ENCODE measurements at regions not wholly inside any gene's neighbourhood (a gene's known extent, or its start where the extent isn't known, plus 50 kb on each side); places are given as distances from the start of the nearest gene placed in this dataset.

DNA sequence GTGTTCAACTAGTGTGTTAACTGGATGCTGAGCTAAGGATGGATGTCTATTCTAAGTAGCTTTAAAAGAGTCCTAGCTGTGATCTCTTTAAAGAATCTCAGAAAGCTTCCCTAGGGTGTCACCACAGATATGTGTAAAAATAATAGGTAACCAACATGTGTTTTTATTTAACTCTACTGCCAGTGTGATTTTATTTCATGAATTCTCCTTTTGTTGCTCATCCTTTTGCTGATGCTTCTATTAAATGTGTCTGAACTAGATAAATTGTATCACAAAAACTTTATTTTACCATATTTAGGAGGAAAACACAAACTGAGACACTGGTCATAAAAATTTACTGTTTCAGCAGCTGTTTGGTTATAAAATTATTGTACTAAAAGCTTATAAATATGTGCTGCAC is 809.4 kb upstream of the CITED2 start:
- DNase-seq (ENCODE audit: low spot score): no peak
- H3K27ac Mint-ChIP-seq: no peak overlapping the region
- H3K36me3 Mint-ChIP-seq (ENCODE audit: low read depth): no peaks in the 10 kb centered on the region
- intact Hi-C loops (cut with micrococcal nuclease): no loop called here
- no peaks in the 10 kb centered on the region for H3K9me3 Mint-ChIP-seq
- H3K4me3 Mint-ChIP-seq: no peak overlapping the region
- H3K27me3 Mint-ChIP-seq (ENCODE audit: insufficient read depth): no peaks in the 10 kb centered on the region
- no peaks in the 10 kb centered on the region for H3K4me1 Mint-ChIP-seq (ENCODE audit: low read depth)

DNA sequence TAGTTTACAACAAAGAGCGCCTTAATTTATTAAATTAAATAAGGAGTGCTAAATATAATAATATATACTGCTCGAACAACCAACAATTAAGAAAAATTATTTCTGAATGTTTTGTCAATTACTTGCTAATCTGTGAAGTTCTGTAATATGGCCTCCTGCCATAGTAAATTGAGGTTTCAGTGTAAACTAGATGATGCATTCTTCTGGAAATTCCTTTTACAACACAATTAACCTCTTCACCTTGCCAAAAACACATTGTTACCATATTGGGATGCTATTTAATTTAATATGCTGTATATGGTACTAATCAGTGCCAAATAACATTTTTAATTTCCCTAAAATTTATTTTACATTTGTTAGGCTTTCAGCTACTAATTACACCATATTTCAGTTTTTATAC is 808.4 kb upstream of the CITED2 start:
- no peaks in the 10 kb centered on the region for H3K27me3 Mint-ChIP-seq (ENCODE audit: insufficient read depth)
- intact Hi-C loops (cut with micrococcal nuclease): no loop called here
- H3K9me3 Mint-ChIP-seq: no peaks in the 10 kb centered on the region
- H3K4me3 Mint-ChIP-seq: no peak overlapping the region
- no peak for DNase-seq (ENCODE audit: low spot score)
- H3K4me1 Mint-ChIP-seq (ENCODE audit: low read depth): no peaks in the 10 kb centered on the region
- no peaks in the 10 kb centered on the region for H3K36me3 Mint-ChIP-seq (ENCODE audit: low read depth)
- H3K27ac Mint-ChIP-seq: no peak overlapping the region

DNA sequence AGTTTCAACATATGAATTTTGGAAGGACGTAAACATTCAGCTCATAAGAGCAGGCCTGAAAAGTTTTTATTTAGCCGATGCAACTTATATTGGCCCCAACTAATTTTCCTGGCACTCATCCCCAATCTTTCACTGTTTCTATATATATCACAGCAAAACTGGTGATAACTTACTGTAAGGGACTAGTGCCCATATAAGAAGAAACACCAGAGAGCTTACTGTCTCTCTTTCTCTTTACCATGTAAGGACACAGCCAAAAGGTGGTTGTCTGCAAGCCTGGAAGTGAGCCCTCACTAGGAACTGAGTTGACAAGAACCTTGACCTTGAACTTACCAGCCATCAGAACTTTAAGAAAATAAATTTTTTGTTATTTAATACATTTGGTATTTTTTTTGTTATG is 807.4 kb upstream of the CITED2 start:
- no peak overlapping the region for H3K27ac Mint-ChIP-seq
- H3K9me3 Mint-ChIP-seq: no peaks in the 10 kb centered on the region
- no peaks in the 10 kb centered on the region for H3K36me3 Mint-ChIP-seq (ENCODE audit: low read depth)
- H3K4me3 Mint-ChIP-seq: no peak overlapping the region
- intact Hi-C loops (cut with micrococcal nuclease): no loop called here
- H3K27me3 Mint-ChIP-seq (ENCODE audit: insufficient read depth): no peaks in the 10 kb centered on the region
- no peaks in the 10 kb centered on the region for H3K4me1 Mint-ChIP-seq (ENCODE audit: low read depth)
- no peak for DNase-seq (ENCODE audit: low spot score)

DNA sequence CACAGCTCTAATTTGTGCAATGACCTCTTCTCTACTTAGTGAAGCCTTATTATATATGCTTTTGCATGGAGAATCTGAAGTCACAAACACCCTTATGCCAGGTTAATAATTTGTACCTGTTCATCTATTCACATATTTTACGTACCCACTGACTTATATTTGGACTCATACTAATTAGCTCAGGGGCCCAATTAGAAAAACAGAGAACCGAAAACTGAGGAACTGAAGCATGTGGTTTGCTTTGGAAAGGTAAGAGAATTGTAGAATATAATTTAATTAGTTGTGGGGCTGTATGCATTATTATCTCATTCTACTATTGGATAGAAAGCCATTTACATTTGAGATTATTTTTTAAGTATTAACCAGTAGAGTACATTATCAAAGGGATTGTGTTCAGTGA is 805.9 kb upstream of the CITED2 start:
- Mint-ChIP-seq H3K36me3 (ENCODE audit: low read depth) (no peaks in the 10 kb centered on the region), H3K27ac (no peak overlapping the region), H3K9me3 (no peaks in the 10 kb centered on the region), H3K27me3 (ENCODE audit: insufficient read depth) (no peaks in the 10 kb centered on the region), H3K4me3 (no peak overlapping the region), H3K4me1 (ENCODE audit: low read depth) (no peaks in the 10 kb centered on the region)
- intact Hi-C loops (cut with micrococcal nuclease): no loop called here
- DNase-seq (ENCODE audit: low spot score): no peak

DNA sequence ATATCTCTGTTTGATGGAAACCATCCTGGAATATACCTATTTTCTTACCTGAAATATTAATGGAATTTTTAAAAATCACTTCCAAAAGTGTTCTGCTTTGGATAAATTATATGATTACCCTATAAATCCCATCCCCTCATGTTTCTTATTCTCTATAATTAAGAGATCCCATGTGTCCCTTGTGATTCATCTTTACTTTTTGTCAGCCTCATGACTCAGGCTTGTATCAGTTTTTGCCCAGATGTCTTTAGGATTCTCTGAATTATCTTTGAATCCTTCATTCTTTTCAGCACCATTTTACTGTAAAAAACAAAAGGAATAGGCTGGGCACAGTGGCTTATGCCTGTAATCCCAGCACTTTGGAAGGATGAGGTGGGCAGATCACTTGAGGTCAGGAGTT is 804.5 kb upstream of the CITED2 start:
- H3K27ac Mint-ChIP-seq: no peak overlapping the region
- no peak for DNase-seq (ENCODE audit: low spot score)
- no peaks in the 10 kb centered on the region for H3K9me3 Mint-ChIP-seq
- H3K27me3 Mint-ChIP-seq (ENCODE audit: insufficient read depth): no peaks in the 10 kb centered on the region
- no peak overlapping the region for H3K4me3 Mint-ChIP-seq
- intact Hi-C loops (cut with micrococcal nuclease): no loop called here
- no peaks in the 10 kb centered on the region for H3K36me3 Mint-ChIP-seq (ENCODE audit: low read depth)
- no peaks in the 10 kb centered on the region for H3K4me1 Mint-ChIP-seq (ENCODE audit: low read depth)

DNA sequence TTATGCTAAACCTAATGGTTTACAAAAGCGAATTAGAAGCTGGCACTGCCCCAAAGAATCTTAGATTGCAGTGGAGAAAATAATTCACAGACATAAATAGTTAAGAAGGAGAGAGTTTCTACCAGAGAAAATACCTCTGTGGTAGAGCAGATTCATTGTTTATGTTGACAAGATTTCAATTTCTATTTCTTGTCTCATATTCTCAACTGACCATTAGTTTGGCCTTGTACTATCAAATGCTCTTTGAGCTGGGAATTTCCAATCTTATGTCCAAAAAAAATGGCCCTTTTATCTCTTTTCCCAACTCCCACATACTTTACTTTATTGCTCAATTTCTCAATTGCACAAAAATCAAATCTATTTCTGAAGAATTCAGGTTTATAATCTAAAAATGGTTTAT is 804.1 kb upstream of the CITED2 start:
- intact Hi-C loops (cut with micrococcal nuclease): no loop called here

DNA sequence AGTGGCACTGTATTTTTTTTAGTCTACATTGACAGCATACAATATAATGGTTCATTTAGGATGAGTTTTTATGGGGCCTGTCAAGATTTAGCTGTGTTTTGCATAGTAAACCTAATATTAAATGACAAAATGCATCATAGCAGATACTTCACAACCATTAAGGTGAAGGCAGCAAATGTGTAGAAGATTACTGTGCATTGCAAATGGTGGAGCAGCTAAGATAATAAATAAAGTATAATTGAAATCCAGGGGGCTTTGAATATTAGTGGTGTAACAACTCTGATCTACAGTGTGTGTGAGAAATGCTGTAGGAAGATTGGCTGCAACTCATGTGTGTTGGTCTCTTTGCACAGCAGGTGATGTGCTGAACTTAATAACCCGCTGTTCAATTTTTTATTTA is 801.9 kb upstream of the CITED2 start:
- Mint-ChIP-seq H3K27me3 (ENCODE audit: insufficient read depth) (no peaks in the 10 kb centered on the region), H3K4me3 (no peak overlapping the region), H3K4me1 (ENCODE audit: low read depth) (no peaks in the 10 kb centered on the region), H3K27ac (no peak overlapping the region), H3K36me3 (ENCODE audit: low read depth) (no peaks in the 10 kb centered on the region), H3K9me3 (peaks cover 4% of the 10 kb centered on the region)
- intact Hi-C loops (cut with micrococcal nuclease): no loop called here
- DNase-seq (ENCODE audit: low spot score): no peak

More for the DNA sequence above, 804.1 kb upstream of the CITED2 start:
- Mint-ChIP-seq H3K4me1 (ENCODE audit: low read depth) (no peaks in the 10 kb centered on the region), H3K27me3 (ENCODE audit: insufficient read depth) (no peaks in the 10 kb centered on the region), H3K4me3 (no peak overlapping the region), H3K27ac (no peak overlapping the region), H3K36me3 (ENCODE audit: low read depth) (no peaks in the 10 kb centered on the region), H3K9me3 (no peaks in the 10 kb centered on the region)
- no peak for DNase-seq (ENCODE audit: low spot score)

DNA sequence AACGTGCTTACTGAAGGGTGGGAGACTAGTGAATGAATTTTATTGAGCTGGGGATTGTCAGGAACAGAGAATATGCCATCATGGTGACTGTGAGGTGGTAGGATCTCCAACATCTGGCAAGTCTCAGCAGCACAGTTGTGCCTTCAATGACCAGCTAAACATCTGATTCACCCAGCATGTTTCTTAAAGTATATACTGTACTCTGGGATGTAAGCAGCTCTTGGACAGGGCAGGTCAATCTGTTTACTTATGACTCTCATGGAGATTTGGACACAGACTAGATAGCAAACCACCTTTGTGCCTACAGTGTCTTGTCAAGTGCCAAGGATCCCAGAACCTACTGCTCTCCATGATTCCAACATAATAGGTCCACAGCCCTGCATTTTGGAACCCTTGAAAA is 801.0 kb upstream of the CITED2 start:
- intact Hi-C loops (cut with micrococcal nuclease): no loop called here
- no peak for DNase-seq (ENCODE audit: low spot score)
- no peak overlapping the region for H3K4me3 Mint-ChIP-seq
- no peak overlapping the region for H3K27ac Mint-ChIP-seq
- no peaks in the 10 kb centered on the region for H3K36me3 Mint-ChIP-seq (ENCODE audit: low read depth)
- no peaks in the 10 kb centered on the region for H3K4me1 Mint-ChIP-seq (ENCODE audit: low read depth)
- no peaks in the 10 kb centered on the region for H3K27me3 Mint-ChIP-seq (ENCODE audit: insufficient read depth)
- H3K9me3 Mint-ChIP-seq: peaks cover 4% of the 10 kb centered on the region

DNA sequence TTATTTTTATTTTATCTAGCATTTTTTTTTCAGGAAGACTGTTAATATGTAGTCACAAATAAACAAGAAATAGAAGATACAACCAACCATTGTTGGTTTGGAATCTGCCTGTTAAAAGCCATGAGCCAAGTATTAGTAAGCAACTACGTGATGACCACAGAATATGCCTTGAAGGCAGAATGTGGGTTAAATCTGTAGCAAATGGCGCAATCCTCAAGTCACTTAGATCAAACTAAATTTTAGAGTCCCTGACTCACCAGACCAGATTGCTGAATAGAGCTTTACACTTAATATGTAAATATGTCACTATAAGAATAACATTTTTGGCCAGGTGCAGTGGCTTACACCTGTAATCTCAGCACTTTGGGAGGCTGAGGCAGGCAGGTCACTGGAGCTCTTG is 800.1 kb upstream of the CITED2 start:
- no peak for DNase-seq (ENCODE audit: low spot score)
- no peak overlapping the region for H3K27ac Mint-ChIP-seq
- H3K27me3 Mint-ChIP-seq (ENCODE audit: insufficient read depth): peaks cover 1% of the 10 kb centered on the region
- H3K9me3 Mint-ChIP-seq: peaks cover 4% of the 10 kb centered on the region
- H3K4me3 Mint-ChIP-seq: no peak overlapping the region
- intact Hi-C loops (cut with micrococcal nuclease): no loop called here
- H3K4me1 Mint-ChIP-seq (ENCODE audit: low read depth): no peaks in the 10 kb centered on the region
- no peaks in the 10 kb centered on the region for H3K36me3 Mint-ChIP-seq (ENCODE audit: low read depth)

DNA sequence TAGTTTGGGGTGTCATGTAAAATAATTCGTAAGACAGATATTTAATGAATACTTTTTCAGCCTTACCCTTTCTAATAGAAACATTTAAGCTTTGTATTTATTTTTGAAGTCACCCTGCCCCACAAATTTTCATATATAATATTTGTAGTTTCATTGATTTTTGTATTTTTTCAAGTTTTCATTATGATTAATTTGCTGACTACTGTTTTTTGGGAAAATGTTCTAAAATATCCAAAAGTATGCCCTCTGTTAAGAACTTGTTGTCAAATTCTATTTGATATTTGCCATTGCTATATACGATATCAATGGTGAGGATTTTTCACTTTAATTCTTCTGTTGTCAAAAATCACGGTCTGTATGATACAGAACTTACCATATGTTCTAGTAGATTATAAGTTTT is 793.9 kb upstream of the CITED2 start:
- no peak for DNase-seq (ENCODE audit: low spot score)
- no peaks in the 10 kb centered on the region for H3K36me3 Mint-ChIP-seq (ENCODE audit: low read depth)
- intact Hi-C loops (cut with micrococcal nuclease): no loop called here
- H3K27me3 Mint-ChIP-seq (ENCODE audit: insufficient read depth): peaks cover 1% of the 10 kb centered on the region
- no peak overlapping the region for H3K4me3 Mint-ChIP-seq
- no peaks in the 10 kb centered on the region for H3K4me1 Mint-ChIP-seq (ENCODE audit: low read depth)
- H3K27ac Mint-ChIP-seq: no peak overlapping the region
- H3K9me3 Mint-ChIP-seq: peaks cover 4% of the 10 kb centered on the region

DNA sequence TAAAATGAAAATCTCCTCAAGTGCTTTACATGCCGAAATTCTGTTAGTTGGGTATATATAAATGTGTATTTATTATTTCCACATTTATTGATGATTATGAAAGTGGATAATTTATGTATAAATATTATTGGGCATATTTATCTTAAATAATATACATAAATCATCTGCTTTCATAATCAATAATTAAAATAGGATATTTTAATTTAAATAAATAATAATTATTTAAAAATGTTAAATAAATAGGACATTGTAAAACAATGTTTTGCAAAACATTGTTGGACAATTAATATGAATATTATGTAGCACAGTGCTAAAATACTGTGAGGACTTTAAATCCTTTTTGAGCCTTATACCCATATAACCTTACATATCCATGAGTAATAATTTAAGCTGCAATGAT is 786.5 kb upstream of the CITED2 start:
- Mint-ChIP-seq H3K4me3 (no peak overlapping the region), H3K36me3 (ENCODE audit: low read depth) (no peaks in the 10 kb centered on the region), H3K9me3 (no peaks in the 10 kb centered on the region), H3K27ac (no peak overlapping the region), H3K27me3 (ENCODE audit: insufficient read depth) (peaks cover 3% of the 10 kb centered on the region), H3K4me1 (ENCODE audit: low read depth) (no peaks in the 10 kb centered on the region)
- no peak for DNase-seq (ENCODE audit: low spot score)
- intact Hi-C loops (cut with micrococcal nuclease): no loop called here

DNA sequence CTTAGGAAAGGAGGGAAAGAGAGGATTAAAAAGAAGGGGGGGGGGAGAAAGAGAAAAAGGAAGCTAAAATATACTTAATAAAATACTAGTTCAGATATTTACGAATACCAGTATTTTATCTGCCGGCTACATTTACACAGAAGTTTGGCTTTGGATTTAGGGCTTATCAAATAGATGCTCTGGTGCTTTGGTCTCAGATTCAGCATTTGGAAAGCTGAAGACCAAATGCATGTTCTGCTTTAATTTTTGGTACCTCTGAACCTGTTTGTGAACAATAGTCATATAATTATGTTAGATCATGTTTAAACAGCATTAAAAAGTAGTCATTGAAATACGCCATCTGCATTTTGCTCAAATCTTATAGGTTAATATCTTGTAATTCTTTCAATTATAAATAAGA is 786.0 kb upstream of the CITED2 start:
- Mint-ChIP-seq H3K36me3 (ENCODE audit: low read depth) (no peaks in the 10 kb centered on the region), H3K4me1 (ENCODE audit: low read depth) (no peaks in the 10 kb centered on the region), H3K9me3 (no peaks in the 10 kb centered on the region), H3K27ac (no peak overlapping the region), H3K27me3 (ENCODE audit: insufficient read depth) (peaks cover 3% of the 10 kb centered on the region), H3K4me3 (no peak overlapping the region)
- no peak for DNase-seq (ENCODE audit: low spot score)
- intact Hi-C loops (cut with micrococcal nuclease): no loop called here

DNA sequence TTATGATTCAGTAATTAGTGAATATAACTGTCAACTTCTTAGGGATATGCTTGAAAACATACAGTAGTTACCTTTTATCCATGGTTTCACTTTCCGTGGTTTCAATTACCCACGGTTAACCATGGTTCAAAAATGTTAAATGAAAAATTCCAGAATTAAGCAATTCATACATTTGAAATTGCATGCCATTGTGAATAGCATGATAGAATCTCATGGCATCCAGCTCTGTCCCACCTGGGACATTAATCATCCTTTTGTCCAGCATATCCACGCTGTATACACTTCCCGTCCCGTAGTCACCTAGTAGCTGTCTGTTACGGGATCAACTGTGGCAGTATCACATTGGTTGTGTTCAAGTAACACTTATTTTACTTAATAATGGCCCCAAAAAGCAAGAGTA is 781.7 kb upstream of the CITED2 start:
- H3K4me1 Mint-ChIP-seq (ENCODE audit: low read depth): no peaks in the 10 kb centered on the region
- no peak for DNase-seq (ENCODE audit: low spot score)
- no peak overlapping the region for H3K4me3 Mint-ChIP-seq
- H3K36me3 Mint-ChIP-seq (ENCODE audit: low read depth): no peaks in the 10 kb centered on the region
- H3K27ac Mint-ChIP-seq: no peak overlapping the region
- intact Hi-C loops (cut with micrococcal nuclease): no loop called here
- H3K9me3 Mint-ChIP-seq: no peaks in the 10 kb centered on the region
- H3K27me3 Mint-ChIP-seq (ENCODE audit: insufficient read depth): peaks cover 3% of the 10 kb centered on the region

DNA sequence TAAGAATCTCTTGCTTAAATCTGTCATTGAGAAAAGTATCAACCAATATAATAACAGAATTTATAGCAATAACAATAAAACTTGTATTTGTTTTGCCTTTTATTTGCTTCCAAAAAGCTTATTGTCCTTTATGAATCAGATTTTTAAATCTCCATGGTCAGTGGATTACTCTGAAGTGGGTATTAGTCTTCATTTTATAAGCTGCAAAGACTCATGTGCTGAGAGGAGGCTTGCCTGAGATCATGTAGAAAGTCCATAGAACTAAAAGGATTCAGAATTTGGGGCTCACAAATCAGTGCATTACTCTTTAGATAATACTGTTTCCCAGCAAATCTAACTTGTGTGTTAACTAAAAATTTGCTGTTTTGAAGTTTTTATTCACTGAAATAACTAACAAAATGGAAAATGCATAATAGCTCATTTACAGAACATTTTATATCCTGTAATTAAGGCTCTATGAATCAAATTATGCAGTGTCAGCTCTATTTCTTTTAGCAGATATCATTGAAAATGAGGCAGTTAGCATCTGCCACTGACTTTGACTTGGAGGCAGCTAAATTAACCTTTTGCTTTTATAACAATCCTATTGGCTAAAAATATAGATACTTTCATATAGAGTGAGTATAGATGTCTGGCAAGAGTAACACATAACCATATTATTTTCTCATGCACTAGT is 781.1 kb upstream of the CITED2 start:
- Mint-ChIP-seq H3K27ac (no peak overlapping the region), H3K36me3 (ENCODE audit: low read depth) (no peaks in the 10 kb centered on the region), H3K27me3 (ENCODE audit: insufficient read depth) (peaks cover 3% of the 10 kb centered on the region), H3K4me1 (ENCODE audit: low read depth) (no peaks in the 10 kb centered on the region), H3K9me3 (no peaks in the 10 kb centered on the region), H3K4me3 (no peak overlapping the region)
- no peak for DNase-seq (ENCODE audit: low spot score)
- intact Hi-C loops (cut with micrococcal nuclease): no loop called here

Data from activated T-helper 1 cell treated with anti-CD3 and anti-CD28 coated beads, Interleukin-12 subunit alpha, Interleukin-12 subunit beta, Interleukin-2, Interleukin-4 antibody, amounts not matched to agents 30 ng/mL and 10 ng/mL and 1 ng/mL, durations not matched to agents 14 hours and 24 hours and 36 hours (primary cell).